ENCODE measurements at regions not wholly inside any gene's neighbourhood (a gene's known extent, or its start where the extent isn't known, plus 50 kb on each side); places are given as distances from the start of the nearest gene placed in this dataset.
A peak's percentile ranks its signal among the peaks of the same experiment; 100 is the strongest.

- H3K9me3 Mint-ChIP-seq = no peaks in the 10 kb centered on the region
- Histone ChIP-seq H3K27me3 (no peaks in the 10 kb centered on the region), H3K36me3 (no peaks in the 10 kb centered on the region), H3F3A (ENCODE audit: low read depth) (no peaks in the 10 kb centered on the region), H2AFZ (replicated peaks) (no peak overlapping the region), H3K27ac (no peak overlapping the region), H3K4me3 (no peak overlapping the region), H3K4me2 (no peak overlapping the region), H3K4me1 (no peaks in the 10 kb centered on the region), H3K9me3 (ENCODE audit: low read depth) (no peaks in the 10 kb centered on the region), H3K9ac (no peak overlapping the region), H3K79me2 (ENCODE audit: low read depth) (no peaks in the 10 kb centered on the region), H4K20me1 (ENCODE audit: low read depth) (no peaks in the 10 kb centered on the region)
- no peak for DNase-seq (ENCODE audit: low spot score)
- H3K27ac Mint-ChIP-seq = no peak overlapping the region
- H3K4me3 Mint-ChIP-seq = no peak overlapping the region
- H3K27me3 Mint-ChIP-seq (ENCODE audit: insufficient read depth, low read depth) = no peaks in the 10 kb centered on the region
- TF ChIP-seq EZH2phosphoT487 (IDR thresholded peaks at IDR 0.05) (no peak), EZH2 (IDR thresholded peaks at IDR 0.05) (no peak), CTCF (IDR thresholded peaks at IDR 0.05) (no peak)
- H3K4me1 Mint-ChIP-seq = no peaks in the 10 kb centered on the region
- no peaks in the 10 kb centered on the region for H3K36me3 Mint-ChIP-seq
Observed at GRCh38 chr4:136136601-136137000, 1395.7 kb downstream of the PCDH18 start.

GRCh38 chr4:136124251-136124745 is 1408.0 kb downstream of the PCDH18 start:
- peak; percentile 80 for DNase-seq (ENCODE audit: low spot score)
- no peak overlapping the region for H3K4me3 Mint-ChIP-seq
- H3K79me2 ChIP-seq (ENCODE audit: low read depth) = no peaks in the 10 kb centered on the region
- H3K27ac Mint-ChIP-seq = no peak overlapping the region
- peaks cover 2% of the 10 kb centered on the region for H3K36me3 Mint-ChIP-seq
- H3K27me3 Mint-ChIP-seq (ENCODE audit: insufficient read depth, low read depth) = no peaks in the 10 kb centered on the region
- peaks cover 33% of the 10 kb centered on the region for H3K4me1 ChIP-seq
- no peaks in the 10 kb centered on the region for H3K27me3 ChIP-seq
- no peaks in the 10 kb centered on the region for H3K36me3 ChIP-seq
- H3F3A ChIP-seq (ENCODE audit: low read depth) = peaks cover 13% of the 10 kb centered on the region
- peak overlapping the region; percentile 26 for H3K4me2 ChIP-seq
- peaks cover 2% of the 10 kb centered on the region for H3K9me3 Mint-ChIP-seq
- TF ChIP-seq CTCF (IDR thresholded peaks at IDR 0.05) (no peak), EZH2phosphoT487 (IDR thresholded peaks at IDR 0.05) (peak; percentile 93)
- H3K9ac ChIP-seq = no peak overlapping the region
- H3K4me3 ChIP-seq = no peak overlapping the region
- no peaks in the 10 kb centered on the region for H3K4me1 Mint-ChIP-seq
- H3K27ac ChIP-seq = peak overlapping the region; percentile 68
- H2AFZ ChIP-seq (replicated peaks) = no peak overlapping the region
- no peaks in the 10 kb centered on the region for H3K9me3 ChIP-seq (ENCODE audit: low read depth)
- no peaks in the 10 kb centered on the region for H4K20me1 ChIP-seq (ENCODE audit: low read depth)

GRCh38 chr4:136121426-136121825 is 1410.9 kb downstream of the PCDH18 start:
- Histone ChIP-seq H2AFZ (replicated peaks) (no peak overlapping the region), H3K9ac (no peak overlapping the region), H3K27me3 (no peaks in the 10 kb centered on the region), H3K9me3 (ENCODE audit: low read depth) (no peaks in the 10 kb centered on the region), H3K79me2 (ENCODE audit: low read depth) (no peaks in the 10 kb centered on the region), H3K36me3 (no peaks in the 10 kb centered on the region), H3K27ac (no peak overlapping the region), H3F3A (ENCODE audit: low read depth) (peaks cover 13% of the 10 kb centered on the region), H3K4me2 (no peak overlapping the region), H3K4me1 (peaks cover 33% of the 10 kb centered on the region), H3K4me3 (no peak overlapping the region), H4K20me1 (ENCODE audit: low read depth) (no peaks in the 10 kb centered on the region)
- no peak for DNase-seq (ENCODE audit: low spot score)
- Mint-ChIP-seq H3K27me3 (ENCODE audit: insufficient read depth, low read depth) (no peaks in the 10 kb centered on the region), H3K36me3 (peaks cover 2% of the 10 kb centered on the region), H3K9me3 (peaks cover 2% of the 10 kb centered on the region), H3K27ac (no peak overlapping the region), H3K4me1 (no peaks in the 10 kb centered on the region), H3K4me3 (no peak overlapping the region)
- TF ChIP-seq EZH2 (IDR thresholded peaks at IDR 0.05) (no peak), EZH2phosphoT487 (IDR thresholded peaks at IDR 0.05) (no peak), CTCF (IDR thresholded peaks at IDR 0.05) (no peak)
